T-helper 1 cell treated with Interleukin-12 subunit alpha and Interleukin-12 subunit beta and Interleukin-4 antibody, amounts not matched to agents 30 μg/mL and 1 μg/mL, for 36 hours (primary cell): ENCODE measurements at regions not wholly inside any gene's neighbourhood (a gene's known extent, or its start where the extent isn't known, plus 50 kb on each side); places are given as distances from the start of the nearest gene placed in this dataset.

Experiments used
- H3K27ac Mint-ChIP-seq: one replicate; pipeline ENCODE4 v1.8.0; 2021; ENCODE audit warnings: mild to moderate bottlenecking, mixed read lengths
- H3K27me3 Mint-ChIP-seq: one replicate; pipeline ENCODE4 v1.8.0; 2021; ENCODE audit warnings: low read depth, mixed read lengths
- H3K36me3 Mint-ChIP-seq: one replicate; pipeline ENCODE4 v1.8.0; 2021; ENCODE audit warnings: low read depth, mixed read lengths
- H3K4me1 Mint-ChIP-seq: one replicate; pipeline ENCODE4 v1.8.0; 2021; ENCODE audit warnings: low read depth, mixed read lengths
- H3K4me3 Mint-ChIP-seq: one replicate; pipeline ENCODE4 v1.8.0; 2021; ENCODE audit warnings: mild to moderate bottlenecking, moderate library complexity, mixed read lengths
- H3K9me3 Mint-ChIP-seq: one replicate; pipeline ENCODE4 v1.8.0; 2021; ENCODE audit warnings: mixed read lengths

DNA sequence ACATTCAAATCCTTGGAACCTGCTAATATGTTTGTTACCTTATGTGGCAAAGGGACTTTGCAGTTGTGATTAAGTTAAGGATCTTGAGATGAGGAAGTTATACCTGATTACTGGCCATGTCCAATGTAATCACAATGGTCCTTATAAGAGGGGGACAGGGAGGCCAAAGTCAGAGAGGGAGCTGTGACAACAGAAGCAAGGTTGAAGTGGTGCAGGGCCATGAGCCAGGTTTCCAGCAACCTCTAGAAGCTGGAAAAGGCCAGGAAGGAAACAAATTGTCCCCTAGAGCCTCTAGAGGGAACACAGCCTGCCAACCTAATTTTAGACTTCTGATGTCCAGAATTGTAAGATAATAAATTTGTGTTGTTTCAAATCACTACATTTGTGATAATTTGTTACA lies 334.7 kb upstream of the DACH1 start:
- Mint-ChIP-seq H3K36me3 (no peaks in the 10 kb centered on the region), H3K27ac (no peak overlapping the region), H3K4me1 (no peaks in the 10 kb centered on the region), H3K27me3 (no peaks in the 10 kb centered on the region), H3K4me3 (no peak overlapping the region), H3K9me3 (no peaks in the 10 kb centered on the region)

GRCh38 chr13:72199640-72200039 lies 332.6 kb upstream of the DACH1 start:
- Mint-ChIP-seq H3K4me1 (no peaks in the 10 kb centered on the region), H3K27ac (no peak overlapping the region), H3K27me3 (no peaks in the 10 kb centered on the region), H3K36me3 (no peaks in the 10 kb centered on the region), H3K9me3 (no peaks in the 10 kb centered on the region), H3K4me3 (no peak overlapping the region)

GRCh38 chr13:72198967-72199560 lies 332.1 kb upstream of the DACH1 start:
- Mint-ChIP-seq H3K36me3 (no peaks in the 10 kb centered on the region), H3K4me3 (no peak overlapping the region), H3K27ac (no peak overlapping the region), H3K4me1 (no peaks in the 10 kb centered on the region), H3K9me3 (no peaks in the 10 kb centered on the region), H3K27me3 (no peaks in the 10 kb centered on the region)

GRCh38 chr13:72198042-72198441 lies 331.0 kb upstream of the DACH1 start:
- Mint-ChIP-seq H3K36me3 (no peaks in the 10 kb centered on the region), H3K9me3 (no peaks in the 10 kb centered on the region), H3K27ac (no peak overlapping the region), H3K4me1 (no peaks in the 10 kb centered on the region), H3K27me3 (no peaks in the 10 kb centered on the region), H3K4me3 (no peak overlapping the region)

DNA sequence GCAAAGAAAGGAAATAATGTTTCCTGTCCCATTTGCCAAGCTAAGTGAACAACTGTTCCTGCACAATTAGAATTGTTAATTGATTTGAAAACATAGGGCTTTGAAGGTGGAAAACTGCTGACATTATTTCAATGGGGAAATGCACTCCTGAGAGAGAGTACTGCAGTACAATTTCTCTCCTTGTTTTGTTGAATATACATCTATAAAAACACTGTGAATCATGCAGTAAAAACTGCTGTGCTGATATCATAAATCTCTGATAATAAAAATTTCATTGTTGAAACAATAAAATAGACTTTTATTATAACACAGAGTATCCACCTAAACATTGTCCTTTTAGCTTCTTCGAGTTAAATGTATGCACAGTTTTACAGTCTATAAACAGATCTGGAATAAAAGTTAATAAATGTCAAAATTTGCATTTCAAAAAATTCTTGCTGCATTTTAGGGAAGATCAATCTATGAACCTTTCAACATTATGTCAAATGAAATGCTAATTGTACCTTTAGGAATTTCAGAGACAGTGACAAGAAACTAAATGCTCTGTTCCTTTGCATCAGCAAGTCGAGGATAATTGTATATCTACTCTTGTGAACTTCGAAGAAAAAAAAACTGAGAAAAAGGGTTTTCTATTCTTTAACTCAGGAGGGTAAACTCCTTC lies 328.2 kb upstream of the DACH1 start:
- Mint-ChIP-seq H3K9me3 (no peaks in the 10 kb centered on the region), H3K4me3 (no peak overlapping the region), H3K27ac (no peak overlapping the region), H3K27me3 (no peaks in the 10 kb centered on the region), H3K36me3 (no peaks in the 10 kb centered on the region), H3K4me1 (no peaks in the 10 kb centered on the region)

- no peak overlapping the region for H3K27ac Mint-ChIP-seq
- H3K4me1 Mint-ChIP-seq = no peaks in the 10 kb centered on the region
- no peaks in the 10 kb centered on the region for H3K9me3 Mint-ChIP-seq
- no peaks in the 10 kb centered on the region for H3K27me3 Mint-ChIP-seq
- no peak overlapping the region for H3K4me3 Mint-ChIP-seq
- H3K36me3 Mint-ChIP-seq = no peaks in the 10 kb centered on the region
Observed at GRCh38 chr13:72194523-72194922, 327.5 kb upstream of the DACH1 start.

DNA sequence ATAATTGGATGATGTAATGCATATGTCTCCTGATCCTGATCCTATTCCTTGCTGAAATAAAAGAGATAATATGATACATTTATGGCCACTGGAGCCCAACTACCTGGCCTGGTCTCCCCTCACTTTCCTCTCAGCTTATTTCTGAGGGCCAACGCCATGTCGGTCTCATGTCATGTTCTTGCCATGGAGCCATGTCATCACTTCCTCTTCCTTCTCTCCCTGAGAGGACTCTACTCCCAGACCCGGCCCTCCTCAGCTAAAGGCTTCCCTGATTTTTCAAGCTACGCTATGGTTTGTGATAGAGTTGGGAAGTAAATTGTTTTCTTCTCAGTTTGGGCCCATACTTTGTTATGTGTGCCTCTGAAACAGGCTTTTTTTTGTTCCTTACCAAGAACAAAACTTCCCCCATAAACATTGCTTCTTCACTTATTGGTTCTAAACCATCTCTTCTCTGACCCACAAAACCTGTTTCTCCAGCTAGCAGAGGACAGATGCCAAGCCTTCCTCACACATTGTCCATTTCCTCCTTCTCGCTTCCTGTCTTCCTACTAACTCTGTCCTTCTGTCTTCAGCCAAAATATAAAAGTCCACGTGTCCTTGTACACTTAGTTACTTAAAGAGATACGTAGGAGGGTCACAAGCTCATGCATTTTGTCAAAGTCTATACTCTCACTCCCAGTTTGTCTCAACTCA lies 319.9 kb upstream of the DACH1 start:
- Mint-ChIP-seq H3K4me1 (no peaks in the 10 kb centered on the region), H3K27ac (no peak overlapping the region), H3K4me3 (no peak overlapping the region), H3K27me3 (no peaks in the 10 kb centered on the region), H3K36me3 (no peaks in the 10 kb centered on the region), H3K9me3 (no peaks in the 10 kb centered on the region)

GRCh38 chr13:72185776-72186175 lies 318.8 kb upstream of the DACH1 start:
- no peak overlapping the region for H3K4me3 Mint-ChIP-seq
- H3K4me1 Mint-ChIP-seq = no peaks in the 10 kb centered on the region
- H3K27me3 Mint-ChIP-seq = no peaks in the 10 kb centered on the region
- no peaks in the 10 kb centered on the region for H3K9me3 Mint-ChIP-seq
- H3K27ac Mint-ChIP-seq = no peak overlapping the region
- no peaks in the 10 kb centered on the region for H3K36me3 Mint-ChIP-seq

- Mint-ChIP-seq H3K9me3 (no peaks in the 10 kb centered on the region), H3K4me3 (no peak overlapping the region), H3K27ac (no peak overlapping the region), H3K27me3 (no peaks in the 10 kb centered on the region), H3K36me3 (no peaks in the 10 kb centered on the region), H3K4me1 (no peaks in the 10 kb centered on the region)
Observed at GRCh38 chr13:72181661-72182060, 314.7 kb upstream of the DACH1 start.

DNA sequence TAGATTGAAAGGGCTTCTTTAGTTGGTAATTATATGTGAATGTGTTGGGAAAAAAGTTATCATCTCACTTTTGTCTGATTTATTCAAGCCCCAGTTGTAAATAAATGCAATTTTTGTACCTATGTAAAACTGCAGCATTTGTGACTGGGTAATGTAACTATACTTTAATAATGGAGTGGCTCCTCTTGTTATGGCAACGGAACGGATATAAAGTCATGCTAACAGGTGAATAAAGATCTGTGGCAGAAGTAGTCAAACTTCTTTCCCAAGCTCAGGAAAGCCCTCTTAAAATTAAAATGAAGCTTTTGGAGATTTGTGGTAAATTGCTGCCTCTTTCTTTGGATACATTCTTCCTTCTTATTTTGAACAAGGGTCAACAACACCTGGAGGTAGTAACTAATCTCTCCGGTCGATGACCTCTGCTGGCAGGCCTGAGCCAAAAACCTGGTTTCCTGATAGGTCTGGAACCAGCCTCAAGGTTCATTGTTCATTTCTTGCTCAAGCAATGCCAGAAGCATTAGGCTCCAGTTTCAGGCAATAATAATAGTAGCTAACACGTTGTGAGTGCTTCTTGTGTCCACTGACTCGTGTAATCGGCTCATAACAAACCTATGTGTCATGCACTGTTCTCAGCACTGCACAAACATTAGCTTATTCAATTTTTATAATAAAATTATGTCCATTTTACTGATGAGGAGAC lies 313.4 kb upstream of the DACH1 start:
- H3K9me3 Mint-ChIP-seq = no peaks in the 10 kb centered on the region
- H3K36me3 Mint-ChIP-seq = no peaks in the 10 kb centered on the region
- H3K4me1 Mint-ChIP-seq = no peaks in the 10 kb centered on the region
- no peak overlapping the region for H3K4me3 Mint-ChIP-seq
- no peak overlapping the region for H3K27ac Mint-ChIP-seq
- H3K27me3 Mint-ChIP-seq = no peaks in the 10 kb centered on the region

DNA sequence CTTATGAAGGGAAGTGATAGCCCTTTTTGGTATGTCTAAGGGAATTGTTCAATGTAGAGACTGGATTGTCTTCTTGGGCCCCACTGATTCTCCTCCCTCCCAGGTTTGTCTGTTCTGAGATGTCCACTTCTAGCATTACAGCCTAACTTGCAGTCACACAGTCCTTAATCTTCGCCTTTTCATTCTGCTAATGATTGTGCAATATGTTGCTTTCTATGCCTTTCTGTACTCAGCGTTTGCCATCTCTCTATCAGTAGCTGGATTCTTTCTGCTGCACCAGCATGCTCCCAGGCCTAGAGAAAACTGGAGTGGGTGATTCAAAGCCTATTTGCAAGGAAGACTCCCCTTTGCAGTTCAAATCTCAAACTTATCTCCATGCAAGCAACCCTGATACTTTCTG lies 307.5 kb upstream of the DACH1 start:
- no peaks in the 10 kb centered on the region for H3K27me3 Mint-ChIP-seq
- H3K27ac Mint-ChIP-seq = no peak overlapping the region
- H3K4me3 Mint-ChIP-seq = no peak overlapping the region
- no peaks in the 10 kb centered on the region for H3K36me3 Mint-ChIP-seq
- no peaks in the 10 kb centered on the region for H3K9me3 Mint-ChIP-seq
- no peaks in the 10 kb centered on the region for H3K4me1 Mint-ChIP-seq

- no peaks in the 10 kb centered on the region for H3K9me3 Mint-ChIP-seq
- H3K4me3 Mint-ChIP-seq = no peak overlapping the region
- no peaks in the 10 kb centered on the region for H3K27me3 Mint-ChIP-seq
- H3K4me1 Mint-ChIP-seq = no peaks in the 10 kb centered on the region
- no peak overlapping the region for H3K27ac Mint-ChIP-seq
- H3K36me3 Mint-ChIP-seq = no peaks in the 10 kb centered on the region
Observed at GRCh38 chr13:72170571-72170970, 303.6 kb upstream of the DACH1 start.

- H3K9me3 Mint-ChIP-seq = no peaks in the 10 kb centered on the region
- H3K27me3 Mint-ChIP-seq = no peaks in the 10 kb centered on the region
- no peaks in the 10 kb centered on the region for H3K4me1 Mint-ChIP-seq
- H3K4me3 Mint-ChIP-seq = no peak overlapping the region
- no peak overlapping the region for H3K27ac Mint-ChIP-seq
- H3K36me3 Mint-ChIP-seq = no peaks in the 10 kb centered on the region
Observed at GRCh38 chr13:72168126-72168855, 301.3 kb upstream of the DACH1 start.

GRCh38 chr13:72166102-72166650 lies 299.2 kb upstream of the DACH1 start:
- Mint-ChIP-seq H3K4me3 (no peak overlapping the region), H3K9me3 (no peaks in the 10 kb centered on the region), H3K36me3 (no peaks in the 10 kb centered on the region), H3K27me3 (no peaks in the 10 kb centered on the region), H3K4me1 (no peaks in the 10 kb centered on the region), H3K27ac (no peak overlapping the region)
